Ovary (tissue), 3 donors: ENCODE measurements at regions not wholly inside any gene's neighbourhood (a gene's known extent, or its start where the extent isn't known, plus 50 kb on each side); places are given as distances from the start of the nearest gene placed in this dataset.

ENCODE experiments used
- CTCF ChIP-seq, 3 donors: fragments of 450-650 bp in 2 of 3; fragments of 200-600 bp in 1 of 3; IDR thresholded peaks; one replicate each; pipeline versions ENCODE4 v1.5.1 to v1.8.0; 2016 to 2022; ENCODE audit warnings: antibody characterized with exemption in 3 of 3, mild to moderate bottlenecking in 1 of 3
- EP300 ChIP-seq: sonication (generic); formaldehyde crosslinking; IDR thresholded peaks from one replicate; pipeline ENCODE4 v1.6.1; 2017; ENCODE audit warnings: antibody characterized with exemption
- POLR2A ChIP-seq: fragments of 450-650 bp; IDR thresholded peaks from one replicate; pipeline ENCODE4 v1.6.1; 2017; ENCODE audit warnings: antibody characterized with exemption, mild to moderate bottlenecking, moderate library complexity
- donor health status: DM: no; HTN: no; CAD: no.

GRCh38 chr12:126897778-126898177 is 1369.2 kb upstream of the TMEM132C start:
- TF ChIP-seq CTCF (IDR thresholded peaks at IDR 0.05) (no peak), POLR2A (no peak), EP300 (no peak)
